ENCODE measurements at regions not wholly inside any gene's neighbourhood (a gene's known extent, or its start where the extent isn't known, plus 50 kb on each side); places are given as distances from the start of the nearest gene placed in this dataset.

GRCh38 chr5:56048124-56048523, 53.4 kb upstream of the IL6ST start:
- no peak for TF ChIP-seq MYC (IDR thresholded peaks at IDR 0.05; ENCODE audit: borderline replicate concordance, low read length)
- no peak for FAIRE-seq
- ChIA-PET CTCF (interaction anchor here (1.0 kb wide), 1 partner anchor 11 kb away, joined by 3 read pairs; no protein-coding TSS in a partner anchor), POLR2A (no interaction called here)
- WGBS (ENCODE audit: missing lambda C conversion rate) = 75% methylated on average over 5 of the region's 5 CpGs
- no peak overlapping the region for H3K4me2 ChIP-seq
- ATAC-seq = no peak
- H3K9me3 ChIP-seq = peaks cover 3% of the 10 kb centered on the region; the same call in 2 of the 3 replicates
- no peak for DNase-seq (ENCODE audit: low read depth in 1 of 2, low spot score in 1 of 2)
- H3K27ac ChIP-seq = 0 out of 6 replicates have a peak overlapping the region, but pooled peaks of 1 of the 2 experiments have one; percentile 7
- H3K4me3 ChIP-seq = no peak overlapping the region
- H3K4me1 ChIP-seq = peaks cover 12% of the 10 kb centered on the region

DNA sequence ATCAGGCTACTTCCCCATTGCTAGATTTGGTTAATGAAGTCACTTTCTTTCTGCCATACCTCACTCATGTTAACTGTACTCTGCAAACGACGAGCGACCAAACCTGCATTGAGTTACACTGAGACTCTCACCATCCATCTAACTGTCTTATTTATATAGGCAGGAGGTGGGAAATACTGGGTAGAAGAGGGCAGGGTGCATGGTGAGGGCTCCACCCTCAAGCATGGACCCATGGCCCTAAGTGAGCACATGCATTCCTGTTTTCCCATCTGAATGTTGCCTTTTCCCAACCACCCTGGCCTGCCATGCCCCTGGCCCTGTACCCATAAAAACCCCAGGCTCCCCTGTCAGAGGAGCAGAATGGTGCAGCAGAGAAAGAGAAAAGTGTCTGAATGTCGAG, 52.7 kb upstream of the IL6ST start:
- WGBS (ENCODE audit: missing lambda C conversion rate) = 88% methylated on average over 4 of the region's 4 CpGs
- ATAC-seq = no peak
- Histone ChIP-seq H3K4me1 (peaks cover 12% of the 10 kb centered on the region), H3K4me3 (no peak overlapping the region), H3K9me3 (no peaks in the 10 kb centered on the region), H3K4me2 (no peak overlapping the region), H3K27ac (0 out of 6 replicates have a peak overlapping the region, but pooled peaks of 1 of the 2 experiments have one; percentile 7)
- DNase-seq (ENCODE audit: low read depth in 1 of 2, low spot score in 1 of 2) = no peak
- ChIA-PET CTCF (interaction anchor here (1.0 kb wide), 1 partner anchor 12 kb away, joined by 3 read pairs; no protein-coding TSS in a partner anchor), POLR2A (no interaction called here)
- FAIRE-seq = no peak
- TF ChIP-seq HDAC2 (IDR thresholded peaks at IDR 0.05) = no peak
- no peak for TF ChIP-seq HOXA7 (CRISPR knock-in tag; IDR thresholded peaks at IDR 0.05)
- TF ChIP-seq HOXB5 (CRISPR knock-in tag; IDR thresholded peaks at IDR 0.05) = no peak
- TF ChIP-seq, protein P1, sequence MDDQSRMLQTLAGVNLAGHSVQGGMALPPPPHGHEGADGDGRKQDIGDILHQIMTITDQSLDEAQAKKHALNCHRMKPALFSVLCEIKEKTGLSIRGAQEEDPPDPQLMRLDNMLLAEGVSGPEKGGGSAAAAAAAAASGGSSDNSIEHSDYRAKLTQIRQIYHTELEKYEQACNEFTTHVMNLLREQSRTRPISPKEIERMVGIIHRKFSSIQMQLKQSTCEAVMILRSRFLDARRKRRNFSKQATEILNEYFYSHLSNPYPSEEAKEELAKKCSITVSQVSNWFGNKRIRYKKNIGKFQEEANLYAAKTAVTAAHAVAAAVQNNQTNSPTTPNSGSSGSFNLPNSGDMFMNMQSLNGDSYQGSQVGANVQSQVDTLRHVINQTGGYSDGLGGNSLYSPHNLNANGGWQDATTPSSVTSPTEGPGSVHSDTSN (IDR thresholded peaks at IDR 0.05) = no peak
- no peak for TF ChIP-seq PHF8 (IDR thresholded peaks at IDR 0.05; ENCODE audit: borderline replicate concordance, low read depth)
- no peak for TF ChIP-seq POLR2A (IDR thresholded peaks at IDR 0.05; ENCODE audit: low read length)
- TF ChIP-seq HEYL (CRISPR knock-in tag; IDR thresholded peaks at IDR 0.05) = no peak
- TF ChIP-seq HMGXB4 (CRISPR knock-in tag; IDR thresholded peaks at IDR 0.05; ENCODE audit: borderline replicate concordance) = no peak
- TF ChIP-seq ZSCAN20 (CRISPR knock-in tag; IDR thresholded peaks at IDR 0.05) = no peak
- no peak for TF ChIP-seq KDM1A (IDR thresholded peaks at IDR 0.05; ENCODE audit: low read depth)
- TF ChIP-seq ELK1 (IDR thresholded peaks at IDR 0.05; ENCODE audit: low read depth, low read length) = no peak
- no peak for TF ChIP-seq KDM5A (IDR thresholded peaks at IDR 0.05)
- TF ChIP-seq HOXB13 (CRISPR knock-in tag; IDR thresholded peaks at IDR 0.05; ENCODE audit: low read depth) = no peak
- no peak for TF ChIP-seq JUN (IDR thresholded peaks at IDR 0.05)
- no peak for TF ChIP-seq NFE2L2 (conservative IDR thresholded peaks at IDR 0.05; ENCODE audit: low read length)
- TF ChIP-seq, protein P2, sequence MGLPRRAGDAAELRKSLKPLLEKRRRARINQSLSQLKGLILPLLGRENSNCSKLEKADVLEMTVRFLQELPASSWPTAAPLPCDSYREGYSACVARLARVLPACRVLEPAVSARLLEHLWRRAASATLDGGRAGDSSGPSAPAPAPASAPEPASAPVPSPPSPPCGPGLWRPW (IDR thresholded peaks at IDR 0.05) = no peak
- TF ChIP-seq CTCF (IDR thresholded peaks at IDR 0.05) = no peak
- no peak for TF ChIP-seq NPAS2 (CRISPR knock-in tag; IDR thresholded peaks at IDR 0.05; ENCODE audit: borderline replicate concordance)
- TF ChIP-seq CHD4 (IDR thresholded peaks at IDR 0.05; ENCODE audit: borderline replicate concordance) = no peak

All from A549 (cell line).